ENCODE measurements at regions not wholly inside any gene's neighbourhood (a gene's known extent, or its start where the extent isn't known, plus 50 kb on each side); places are given as distances from the start of the nearest gene placed in this dataset.

DNA sequence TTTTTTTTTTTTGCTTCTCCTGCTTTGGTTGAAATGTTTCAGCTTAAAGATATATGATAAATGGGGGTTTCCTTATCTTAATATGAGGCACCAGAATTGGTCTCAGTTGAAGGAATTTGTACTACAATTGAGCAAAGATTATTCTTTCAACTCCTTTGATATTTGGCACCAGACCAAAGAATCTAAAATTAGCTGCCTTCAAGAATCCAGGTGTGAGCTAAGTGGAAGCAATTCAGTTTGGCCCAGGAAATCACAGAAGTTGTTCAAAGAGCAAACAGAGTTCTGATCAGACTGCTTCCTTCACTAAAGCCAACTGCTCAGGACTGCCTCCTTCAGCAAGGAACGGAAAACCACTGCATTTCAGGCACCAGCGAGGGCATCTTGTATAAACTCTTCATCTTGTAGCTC, 68.3 kb upstream of the BCAR3 start:
- H3K4me3 ChIP-seq (ENCODE audit: low read depth, low read length), result no peak overlapping the region
- TF ChIP-seq CTCF (IDR thresholded peaks at IDR 0.05; ENCODE audit: insufficient read depth, low read length), result peak; percentile 26
- DNase-seq (ENCODE audit: low read depth), result no peak

DNA sequence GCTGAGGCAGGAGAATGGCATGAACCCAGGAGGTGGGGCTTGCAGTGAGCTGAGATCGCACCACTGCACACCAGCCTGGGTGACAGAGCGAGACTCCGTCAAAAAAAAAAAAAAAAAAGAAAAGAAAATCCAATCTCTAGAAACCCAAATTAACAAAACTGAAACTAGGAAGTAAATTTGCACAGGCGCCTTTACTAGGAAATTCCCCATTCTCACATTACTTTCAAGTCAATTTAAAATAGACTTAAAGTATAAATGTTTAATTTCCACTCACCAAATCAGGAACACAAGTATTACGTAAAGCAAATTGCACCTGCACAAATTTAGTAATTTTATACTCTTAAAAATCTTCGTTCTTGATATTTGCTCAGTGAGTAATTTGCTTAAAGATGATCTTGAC, 67.8 kb upstream of the BCAR3 start:
- DNase-seq (ENCODE audit: low read depth), result no peak
- TF ChIP-seq CTCF (IDR thresholded peaks at IDR 0.05; ENCODE audit: insufficient read depth, low read length), result no peak
- H3K4me3 ChIP-seq (ENCODE audit: low read depth, low read length), result no peak overlapping the region

DNA sequence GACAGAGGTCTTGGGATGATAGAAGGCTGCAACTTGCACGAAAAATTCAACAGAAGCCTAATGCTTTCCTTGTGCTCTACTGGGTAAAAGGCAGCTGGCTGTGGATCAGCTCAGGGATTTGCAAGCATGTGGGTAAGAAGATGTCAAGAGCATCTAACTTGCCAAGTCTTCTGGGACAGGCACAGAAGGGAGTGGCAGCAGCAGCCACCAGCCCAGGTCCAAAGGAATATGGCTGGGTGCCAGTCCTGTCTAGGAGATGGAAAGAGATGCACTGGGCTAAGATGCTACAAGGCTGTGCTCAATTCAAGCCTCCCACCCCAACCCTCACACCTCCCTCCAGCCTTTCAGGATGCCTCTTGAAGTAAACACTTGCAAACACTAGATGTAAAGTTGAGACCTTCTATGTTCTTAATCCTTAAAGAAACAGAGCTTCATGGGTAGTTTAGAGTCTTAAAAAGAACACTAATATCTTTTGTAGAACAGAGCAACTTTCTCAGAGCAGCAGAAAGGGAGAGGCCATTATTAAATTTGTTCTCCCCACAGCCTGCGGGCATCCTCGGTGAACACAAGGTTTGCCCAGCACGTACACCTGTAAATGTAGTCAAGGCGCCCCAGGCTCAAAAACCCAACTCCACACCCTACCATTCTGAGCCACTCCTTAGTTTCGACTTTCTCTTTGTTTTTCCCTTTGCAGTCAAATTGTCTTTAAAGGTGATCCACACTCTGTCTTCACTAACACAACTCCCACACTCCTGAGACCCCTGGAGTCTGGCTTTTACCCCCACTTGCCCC, 64.6 kb upstream of the BCAR3 start:
- no peak for TF ChIP-seq CTCF (IDR thresholded peaks at IDR 0.05; ENCODE audit: insufficient read depth, low read length)
- no peak for DNase-seq (ENCODE audit: low read depth)
- no peak overlapping the region for H3K4me3 ChIP-seq (ENCODE audit: low read depth, low read length)

- no peak overlapping the region for H3K4me3 ChIP-seq (ENCODE audit: low read depth, low read length)
- DNase-seq (ENCODE audit: low read depth), result no peak
- no peak for TF ChIP-seq CTCF (IDR thresholded peaks at IDR 0.05; ENCODE audit: insufficient read depth, low read length)
Observed at GRCh38 chr1:93744299-93744988, 62.8 kb upstream of the BCAR3 start.

GRCh38 chr1:93743465-93743864, 61.8 kb upstream of the BCAR3 start:
- no peak overlapping the region for H3K4me3 ChIP-seq (ENCODE audit: low read depth, low read length)
- DNase-seq (ENCODE audit: low read depth), result no peak
- TF ChIP-seq CTCF (IDR thresholded peaks at IDR 0.05; ENCODE audit: insufficient read depth, low read length), result no peak

- peak; percentile 36 for DNase-seq (ENCODE audit: low read depth)
- no peak for TF ChIP-seq CTCF (IDR thresholded peaks at IDR 0.05; ENCODE audit: insufficient read depth, low read length)
- H3K4me3 ChIP-seq (ENCODE audit: low read depth, low read length), result no peak overlapping the region
Observed at GRCh38 chr1:93740601-93741031, 59.0 kb upstream of the BCAR3 start.
